T-cell (primary cell): ENCODE measurements at regions not wholly inside any gene's neighbourhood (a gene's known extent, or its start where the extent isn't known, plus 50 kb on each side); places are given as distances from the start of the nearest gene placed in this dataset.

Source experiments
- ATAC-seq, 4 experiments: fragments of 200-7000 bp in 3 of 4; fragments of 150-1000 bp in 1 of 4; cut with Tn5 transposase; replicated peaks in 1 of 4; 1 replicate in 3 of 4; 2 replicates in 1 of 4; pipeline ENCODE4 v1.10.0; 2021; ENCODE audit warnings: moderate library complexity in 3 of 4, mild to moderate bottlenecking in 2 of 4, moderate number of reproducible peaks in 1 of 4
- CTCF ChIA-PET, 2 donors: fragments of 300-600 bp; sonication (Branson Sonifier 250); formaldehyde crosslinking; loops; one replicate each; lab custom pipeline; 2022; ENCODE audit warnings: antibody characterized with exemption in 2 of 2; lab: Charles Lee
- POLR2A ChIA-PET, 2 donors: fragments of 300-600 bp; sonication (Branson Sonifier 250); formaldehyde crosslinking; loops; one replicate each; lab custom pipeline; 2022; ENCODE audit warnings: antibody characterized with exemption in 2 of 2; lab: Charles Lee
- DNase-seq, 35 experiments: peaks; one replicate each; pipeline versions ENCODE4 v3.0.0 to v3.0.0-alpha.2; 2013 to 2023
- H3K27ac ChIP-seq: one replicate; pipeline ENCODE4 v1.5.1; 2013; ENCODE audit warnings: low read length
- H3K27me3 ChIP-seq, 2 experiments: replicated peaks in 1 of 2; 1 replicate in 1 of 2; 2 replicates in 1 of 2; pipeline versions ENCODE4 v1.6.1 to v1.7.0; 2013; ENCODE audit warnings: low read length in 1 of 2, mixed read lengths in 1 of 2; ENCODE audit not compliant: control insufficient read depth in 2 of 2, insufficient read depth in 2 of 2; ENCODE audit errors: extremely low read depth in 1 of 2
- H3K36me3 ChIP-seq, 2 donors: 1 replicate in 1 of 2; 2 replicates in 1 of 2; pipeline versions ENCODE4 v1.6.1 to v1.7.0; 2013; ENCODE audit warnings: low read length in 1 of 2; ENCODE audit not compliant: control insufficient read depth in 2 of 2, insufficient read depth in 1 of 2; ENCODE audit errors: extremely low read depth in 1 of 2
- H3K4me1 ChIP-seq, 2 experiments: 1 replicate in 1 of 2; 2 replicates in 1 of 2; pipeline versions ENCODE4 v1.6.1 to v1.7.0; 2013; ENCODE audit warnings: low read length in 2 of 2, mixed read lengths in 1 of 2; ENCODE audit not compliant: insufficient read depth in 2 of 2, control insufficient read depth in 1 of 2; ENCODE audit errors: extremely low read depth in 1 of 2
- H3K4me3 ChIP-seq, 2 donors: 1 replicate in 1 of 2; 2 replicates in 1 of 2; pipeline versions ENCODE4 v1.5.1 to v1.7.0; 2013; ENCODE audit warnings: mild to moderate bottlenecking in 2 of 2, low read length in 1 of 2, moderate library complexity in 1 of 2; ENCODE audit not compliant: control insufficient read depth in 1 of 2; ENCODE audit errors: extremely low read depth in 1 of 2
- H3K9me3 ChIP-seq: 2 replicates; pipeline ENCODE4 v1.7.0; 2013
- H3K27ac Mint-ChIP-seq, 2 donors: one replicate each; pipeline ENCODE4 v1.8.0; 2020 to 2021; ENCODE audit warnings: mild to moderate bottlenecking in 2 of 2, mixed read lengths in 2 of 2
- H3K27me3 Mint-ChIP-seq, 2 donors: one replicate each; pipeline ENCODE4 v1.8.0; 2021 to 2022; ENCODE audit warnings: mixed read lengths in 2 of 2
- H3K36me3 Mint-ChIP-seq: one replicate; pipeline ENCODE4 v1.8.0; 2021; ENCODE audit warnings: mixed read lengths
- H3K4me1 Mint-ChIP-seq, 3 donors: one replicate each; pipeline ENCODE4 v1.8.0; 2020 to 2022; ENCODE audit warnings: mixed read lengths in 3 of 3, mild to moderate bottlenecking in 1 of 3
- H3K4me3 Mint-ChIP-seq, 3 donors: one replicate each; pipeline ENCODE4 v1.8.0; 2020 to 2022; ENCODE audit warnings: mild to moderate bottlenecking in 3 of 3, mixed read lengths in 3 of 3, moderate library complexity in 3 of 3
- H3K9me3 Mint-ChIP-seq, 3 donors: one replicate each; pipeline ENCODE4 v1.8.0; 2020 to 2022; ENCODE audit warnings: mixed read lengths in 3 of 3
- WGBS: methylation state at CpG from one replicate; pipeline ENCODE4 v1.1.5; 2013; ENCODE audit warnings: missing lambda C conversion rate; ENCODE audit not compliant: insufficient coverage; 5-methylcytosine and 5-hydroxymethylcytosine counted together

DNA sequence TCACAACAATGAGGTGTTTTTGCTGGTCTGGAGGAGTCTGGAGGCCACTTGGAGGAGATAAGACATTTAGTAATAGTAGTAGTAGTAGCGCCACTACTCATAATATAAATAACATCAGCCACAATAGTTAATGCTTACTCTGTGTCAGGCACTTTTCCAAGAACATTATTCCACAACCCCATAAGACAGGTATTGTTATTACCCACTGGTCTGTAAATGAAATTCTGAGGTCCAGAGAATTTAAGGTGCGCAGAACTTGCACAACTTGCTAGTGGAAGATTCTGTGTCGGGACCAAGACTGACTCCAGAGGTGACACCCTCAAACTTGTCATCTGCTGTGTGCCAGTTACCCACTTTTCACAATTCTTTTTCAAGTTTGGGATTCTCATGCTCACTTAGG lies 106.5 kb downstream of the MRM1 start:
- H3K9me3 Mint-ChIP-seq, result no peaks in the 10 kb centered on the region
- ATAC-seq, result no peak
- DNase-seq, result no peak
- WGBS, result no CpG with 5 or more reads among the region's 3 CpGs
- peaks cover 0 to 7% (median 2%) of the 10 kb centered on the region in 3 donors for H3K4me1 Mint-ChIP-seq
- Histone ChIP-seq H3K36me3 (no peaks in the 10 kb centered on the region), H3K4me3 (no peak overlapping the region), H3K27me3 (peaks cover 0 to 29% of the 10 kb centered on the region in 2 experiments), H3K9me3 (no peaks in the 10 kb centered on the region), H3K4me1 (peaks cover 0 to 4% of the 10 kb centered on the region in 2 experiments), H3K27ac (no peak overlapping the region)
- no peaks in the 10 kb centered on the region for H3K36me3 Mint-ChIP-seq
- no peak overlapping the region for H3K4me3 Mint-ChIP-seq
- peaks cover 14 to 30% of the 10 kb centered on the region in 2 donors for H3K27me3 Mint-ChIP-seq
- ChIA-PET CTCF (no interaction called here), POLR2A (no interaction called here)
- H3K27ac Mint-ChIP-seq, result no peak overlapping the region

DNA sequence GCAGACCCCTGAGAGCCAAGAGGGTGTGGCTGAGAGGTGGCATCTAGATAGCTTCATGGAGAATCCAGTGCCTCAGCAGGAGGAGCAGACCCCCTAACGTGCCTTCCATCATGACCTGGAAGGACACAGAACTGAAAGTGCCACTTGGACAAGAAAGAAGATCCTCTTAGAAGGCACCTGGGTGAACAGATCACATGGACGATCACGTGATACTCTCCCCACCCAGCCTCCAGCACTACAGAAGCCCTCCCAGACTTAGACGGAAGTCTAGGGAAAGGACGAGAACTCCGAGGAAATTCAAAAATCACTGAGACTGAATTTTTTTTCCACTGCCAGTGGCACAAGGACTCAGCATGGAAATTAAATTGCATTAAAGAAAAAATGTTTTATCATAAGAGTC lies 113.4 kb downstream of the MRM1 start:
- Mint-ChIP-seq H3K27ac (no peak overlapping the region), H3K9me3 (no peaks in the 10 kb centered on the region), H3K27me3 (peaks cover 0 to 3% of the 10 kb centered on the region in 2 donors), H3K4me3 (no peak overlapping the region), H3K4me1 (no peaks in the 10 kb centered on the region), H3K36me3 (no peaks in the 10 kb centered on the region)
- H3K4me3 ChIP-seq, result no peak overlapping the region
- H3K4me1 ChIP-seq, result no peaks in the 10 kb centered on the region
- ChIA-PET POLR2A (no interaction called here), CTCF (no interaction called here)
- WGBS, result 88% methylated on average over 4 of the region's 6 CpGs
- ATAC-seq (no peak), DNase-seq (no peak)
- H3K27ac ChIP-seq, result no peak overlapping the region
- H3K27me3 ChIP-seq, result peaks cover 0 to 15% of the 10 kb centered on the region in 2 experiments
- H3K36me3 ChIP-seq, result no peaks in the 10 kb centered on the region
- no peaks in the 10 kb centered on the region for H3K9me3 ChIP-seq

DNA sequence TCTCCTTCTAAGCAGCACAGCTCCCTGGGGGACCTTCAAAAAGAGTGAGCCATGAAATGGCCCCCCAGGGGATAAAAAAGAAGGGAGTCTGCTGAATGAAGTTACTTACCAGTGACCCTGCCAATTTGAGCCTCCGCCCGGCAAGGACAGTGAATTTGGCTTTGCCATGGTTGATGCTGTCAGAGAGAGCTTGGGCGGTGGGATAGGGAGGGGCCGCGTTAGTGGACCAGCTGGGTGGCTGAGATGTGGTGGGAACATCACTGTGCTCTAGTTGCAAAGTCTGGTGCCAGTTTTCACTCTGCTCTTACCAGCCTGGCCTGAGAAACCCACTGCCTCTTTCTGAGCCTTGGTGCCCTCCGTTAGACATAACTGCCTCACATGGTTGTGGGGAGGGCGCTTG lies 114.6 kb downstream of the MRM1 start:
- Histone ChIP-seq H3K9me3 (no peaks in the 10 kb centered on the region), H3K4me1 (peaks cover 0 to 4% of the 10 kb centered on the region in 2 experiments), H3K27ac (no peak overlapping the region), H3K27me3 (peaks cover 0 to 15% of the 10 kb centered on the region in 2 experiments), H3K36me3 (no peaks in the 10 kb centered on the region), H3K4me3 (no peak overlapping the region)
- ATAC-seq (no peak), DNase-seq (no peak)
- no peaks in the 10 kb centered on the region for H3K9me3 Mint-ChIP-seq
- peaks cover 0 to 3% of the 10 kb centered on the region in 2 donors for H3K27me3 Mint-ChIP-seq
- ChIA-PET CTCF (interaction anchor here in 1 of 2 donors (0.6 kb wide), 1 partner anchor 113 kb away, joined by 3 read pairs; no protein-coding TSS in a partner anchor), POLR2A (no interaction called here)
- no peaks in the 10 kb centered on the region for H3K36me3 Mint-ChIP-seq
- 97% methylated on average over 5 of the region's 7 CpGs for WGBS
- no peak overlapping the region for H3K27ac Mint-ChIP-seq
- no peak overlapping the region for H3K4me3 Mint-ChIP-seq
- peaks cover 0 to 3% (median 2%) of the 10 kb centered on the region in 3 donors for H3K4me1 Mint-ChIP-seq

- H3K27ac ChIP-seq, result no peak overlapping the region
- H3K9me3 ChIP-seq, result no peaks in the 10 kb centered on the region
- H3K4me1 ChIP-seq, result peaks cover 8 to 15% of the 10 kb centered on the region in 2 experiments
- Mint-ChIP-seq H3K4me3 (no peak overlapping the region), H3K4me1 (peaks cover 11 to 13% (median 11%) of the 10 kb centered on the region in 3 donors), H3K36me3 (no peaks in the 10 kb centered on the region), H3K9me3 (no peaks in the 10 kb centered on the region), H3K27me3 (peaks cover 0 to 3% of the 10 kb centered on the region in 2 donors), H3K27ac (no peak overlapping the region)
- CTCF ChIA-PET, result interaction anchor here in 1 of 2 donors (0.8 kb wide), 1 partner anchor 9 kb away, joined by 3 read pairs; no protein-coding TSS in a partner anchor
- peaks cover 0 to 15% of the 10 kb centered on the region in 2 experiments for H3K27me3 ChIP-seq
- no peak for ATAC-seq
- WGBS, result 77% methylated on average over 2 of the region's 3 CpGs
- no peak for DNase-seq
- no peak overlapping the region for H3K4me3 ChIP-seq
- POLR2A ChIA-PET, result no interaction called here
- H3K36me3 ChIP-seq, result no peaks in the 10 kb centered on the region
These were observed 115.7 kb downstream of the MRM1 start for GRCh38 chr17:36717088-36717487.

- DNase-seq (no peak), ATAC-seq (no peak)
- peak overlapping the region in 1 of 3 donors; percentile 78 for H3K4me3 Mint-ChIP-seq
- peak overlapping the region; percentile 99 for H3K27ac Mint-ChIP-seq
- no peaks in the 10 kb centered on the region for H3K9me3 ChIP-seq
- ChIA-PET POLR2A (no interaction called here), CTCF (no interaction called here)
- no peaks in the 10 kb centered on the region for H3K9me3 Mint-ChIP-seq
- H3K27ac ChIP-seq, result no peak overlapping the region
- H3K36me3 Mint-ChIP-seq, result no peaks in the 10 kb centered on the region
- peaks cover 0 to 3% of the 10 kb centered on the region in 2 donors for H3K27me3 Mint-ChIP-seq
- peaks cover 37 to 40% (median 39%) of the 10 kb centered on the region in 3 donors for H3K4me1 Mint-ChIP-seq
- H3K4me3 ChIP-seq, result no peak overlapping the region
- WGBS, result 100% methylated on average over 4 of the region's 4 CpGs
- H3K27me3 ChIP-seq, result peaks cover 0 to 6% of the 10 kb centered on the region in 2 experiments
- no peaks in the 10 kb centered on the region for H3K36me3 ChIP-seq
- H3K4me1 ChIP-seq, result peaks cover 18 to 39% of the 10 kb centered on the region in 2 experiments
These were observed 118.7 kb downstream of the MRM1 start for GRCh38 chr17:36720131-36720530.

DNA sequence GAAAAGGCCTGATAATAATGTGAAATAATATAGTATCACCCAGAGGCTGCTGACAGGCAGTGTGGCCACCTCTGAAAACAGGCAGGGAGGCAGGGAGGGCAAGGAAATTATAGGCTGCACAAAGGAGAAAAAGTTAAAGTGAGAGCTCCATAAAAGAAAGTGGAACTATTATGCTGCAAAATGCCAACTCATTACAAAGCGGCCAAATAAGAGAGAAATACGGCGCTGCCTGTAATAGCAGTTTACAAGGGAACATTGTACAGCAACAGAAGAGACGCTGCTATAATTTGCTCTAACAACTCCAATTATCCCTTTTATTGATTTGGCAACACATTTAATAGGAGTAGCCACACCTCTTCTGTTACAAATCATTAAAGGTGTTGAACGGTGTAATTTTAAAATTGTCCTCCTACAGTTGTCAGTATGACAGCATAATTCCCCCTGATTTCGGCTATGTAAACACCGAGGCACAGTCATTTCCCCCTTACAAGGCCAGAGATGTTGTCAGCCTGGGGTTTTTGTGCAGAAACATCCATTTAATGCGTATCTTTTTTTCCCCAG lies 120.3 kb downstream of the MRM1 start:
- Mint-ChIP-seq H3K27ac (peak overlapping the region; percentile 99), H3K4me1 (peaks cover 50 to 55% (median 52%) of the 10 kb centered on the region in 3 donors), H3K27me3 (peaks cover 0 to 3% of the 10 kb centered on the region in 2 donors), H3K9me3 (no peaks in the 10 kb centered on the region), H3K36me3 (no peaks in the 10 kb centered on the region), H3K4me3 (peak overlapping the region; percentile 78 to 82 (median 78))
- 42% methylated on average over 3 of the region's 8 CpGs for WGBS
- Histone ChIP-seq H3K4me1 (peaks cover 25 to 49% of the 10 kb centered on the region in 2 experiments), H3K36me3 (no peaks in the 10 kb centered on the region), H3K4me3 (peak overlapping the region; percentile 19 to 58), H3K27ac (peak overlapping the region; percentile 93), H3K27me3 (peaks cover 0 to 4% of the 10 kb centered on the region in 2 experiments), H3K9me3 (no peaks in the 10 kb centered on the region)
- ChIA-PET CTCF (no interaction called here), POLR2A (interaction anchor here in 1 of 2 donors (0.7 kb wide), 1 partner anchor 234 kb away, joined by 3 read pairs; no protein-coding TSS in a partner anchor)
- peak; percentile 11 to 46 (median 22) for ATAC-seq
- peak in 4 of 35 experiments; percentile 7 to 12 (median 10) for DNase-seq
